HL-60/S4 treated with phorbol 12-myristate 13-acetate at 8.2 ng/mL for 4 days and 3 days (cell line): ENCODE measurements at regions not wholly inside any gene's neighbourhood (a gene's known extent, or its start where the extent isn't known, plus 50 kb on each side); places are given as distances from the start of the nearest gene placed in this dataset.

ENCODE experiments used
- in situ Hi-C: fragments of 300-500 bp; cut with MboI; formaldehyde crosslinking; loops from 2 replicates; pipeline ENCODE4 v1.15.0; 2022; ENCODE audit warnings: low sequenced_read_pairs

DNA sequence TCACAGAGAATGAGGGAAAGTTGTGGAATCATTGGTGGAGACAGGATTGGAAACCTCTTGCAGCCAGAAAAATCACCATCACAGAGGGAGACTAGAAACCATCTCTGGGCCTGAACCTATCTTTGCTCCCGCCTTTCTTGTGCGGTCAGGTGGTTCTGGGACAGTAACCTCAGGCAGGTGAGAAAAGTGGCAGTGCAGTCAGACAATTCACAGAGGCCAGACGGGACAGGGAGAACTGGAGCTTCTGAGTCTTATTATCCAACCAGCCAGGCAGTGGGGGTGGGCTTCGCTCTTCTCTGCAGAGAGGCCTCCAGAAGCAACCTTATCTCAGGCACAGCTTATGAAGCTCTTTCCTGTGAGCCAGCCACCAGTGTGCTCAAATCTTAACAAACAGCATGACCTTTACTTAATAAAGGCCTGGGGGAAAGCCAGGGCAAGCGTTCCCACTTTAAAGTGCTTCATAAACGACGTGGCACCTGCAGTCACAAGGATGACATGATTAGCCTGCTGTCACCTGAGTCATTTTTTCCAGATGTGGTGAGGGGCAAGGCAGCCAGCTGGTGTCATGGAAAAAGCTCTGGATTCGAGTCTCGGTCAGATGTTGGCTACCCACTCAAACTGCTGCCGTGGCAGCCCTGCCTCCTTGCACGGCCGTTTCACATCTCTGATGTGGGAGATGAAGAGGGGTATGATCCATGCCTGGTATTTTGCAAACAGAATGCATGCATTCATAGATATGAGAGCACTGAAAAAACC is 109.7 kb downstream of the B3GNT2 start:
- in situ Hi-C loops = no loop called here

DNA sequence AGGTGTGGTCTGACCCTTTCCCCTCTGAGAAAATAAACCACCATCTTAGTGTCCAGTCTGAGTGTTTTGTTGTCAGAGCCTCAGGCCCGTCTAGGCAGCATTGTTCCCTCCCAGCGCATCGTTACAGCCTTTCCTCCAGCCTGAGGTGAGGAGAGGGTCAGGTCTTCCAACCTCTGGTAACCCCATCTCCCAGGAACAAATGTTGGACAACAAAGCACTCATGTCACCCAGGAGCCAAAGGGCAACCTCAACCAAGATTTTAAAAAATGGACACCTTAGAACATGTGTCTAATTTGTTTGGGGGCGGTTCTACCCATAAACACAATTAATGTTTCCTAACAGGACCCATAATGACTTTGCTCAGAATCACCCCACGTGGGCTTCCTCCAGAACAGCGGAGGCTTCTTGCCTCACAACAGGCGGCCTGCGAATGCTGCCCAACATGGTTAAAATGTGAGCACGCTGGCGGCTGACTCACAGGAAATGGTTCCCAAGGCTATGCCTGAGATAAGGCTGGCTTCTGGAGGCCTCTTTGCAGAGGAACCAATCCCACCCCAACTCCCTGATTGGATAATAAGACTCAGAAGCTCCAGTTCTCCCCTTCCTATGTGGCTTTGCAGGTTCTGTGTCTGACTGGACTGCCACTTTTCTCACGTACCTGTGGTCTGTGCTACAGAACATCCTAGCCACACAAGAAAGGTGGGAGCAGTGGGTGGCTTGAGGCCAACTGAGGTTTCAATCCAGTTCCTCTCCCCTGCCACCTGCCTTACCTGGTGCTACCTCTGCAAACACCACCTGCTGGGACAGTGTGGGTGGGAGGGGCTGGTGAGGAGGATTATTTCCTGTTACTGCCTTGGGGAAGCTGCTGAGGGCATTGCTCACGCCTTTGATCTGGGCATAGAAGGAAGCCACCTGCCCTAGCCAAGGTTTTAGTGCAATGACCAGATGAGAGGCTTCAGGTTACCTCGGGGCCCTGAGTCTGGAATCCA is 108.8 kb downstream of the B3GNT2 start:
- in situ Hi-C loops = no loop called here

DNA sequence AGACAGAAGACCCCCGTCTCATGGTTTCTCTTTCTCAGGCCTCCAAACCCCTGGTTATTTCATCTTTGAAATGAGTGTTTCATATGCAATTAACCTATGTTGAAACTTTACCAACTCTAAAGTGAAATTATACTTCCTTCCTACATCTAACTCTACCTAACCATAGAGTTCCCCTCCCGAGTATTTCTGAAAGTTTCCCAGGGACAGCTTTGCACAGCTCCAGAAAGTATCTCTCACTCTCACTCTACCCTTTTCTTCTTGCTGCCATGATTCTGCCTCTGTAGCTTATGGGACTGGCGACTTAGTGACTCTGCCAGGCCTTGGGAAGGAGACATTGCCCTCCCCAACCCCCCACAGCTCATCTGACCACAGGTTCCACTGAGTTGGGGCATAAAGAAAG is 107.9 kb downstream of the B3GNT2 start:
- in situ Hi-C loops = no loop called here

DNA sequence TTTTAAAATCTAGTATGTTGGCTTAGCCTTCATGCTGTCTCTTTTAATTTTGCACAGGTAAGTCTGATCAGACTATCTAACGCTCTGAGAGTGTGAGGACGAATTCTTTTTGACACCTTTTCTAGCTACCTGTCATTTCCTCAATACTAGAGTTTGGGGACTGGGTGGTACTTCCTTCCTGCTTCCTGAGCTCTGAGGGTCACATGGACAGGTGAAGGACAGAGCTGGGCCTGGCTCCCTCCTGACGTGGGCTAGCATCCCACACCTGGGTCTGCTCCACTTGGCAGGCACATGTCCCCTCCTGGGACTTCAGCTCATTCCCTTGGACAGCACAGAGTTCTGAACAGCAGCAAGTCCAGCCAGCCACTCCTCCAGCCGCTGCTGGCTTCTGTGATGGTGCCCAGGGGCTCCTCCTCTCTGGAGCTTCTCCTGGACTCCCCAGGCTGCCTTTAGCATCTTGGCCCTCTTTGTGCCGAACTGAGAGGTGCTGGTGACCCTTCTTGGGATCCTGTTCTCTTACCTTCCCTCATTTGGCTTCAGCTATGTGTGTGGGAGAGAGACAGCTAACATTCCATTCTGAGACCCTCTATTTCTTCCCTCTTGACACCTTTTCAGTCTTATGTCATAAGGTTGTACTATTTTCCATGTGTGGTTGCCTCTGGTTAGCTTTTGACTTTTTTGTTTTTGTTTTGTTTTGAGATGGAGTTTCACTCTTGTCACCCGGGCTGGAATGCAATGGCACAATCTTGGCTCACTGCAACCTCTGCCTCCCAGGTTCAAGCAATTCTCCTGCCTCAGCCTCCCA is 106.9 kb downstream of the B3GNT2 start:
- in situ Hi-C loops = no loop called here

DNA sequence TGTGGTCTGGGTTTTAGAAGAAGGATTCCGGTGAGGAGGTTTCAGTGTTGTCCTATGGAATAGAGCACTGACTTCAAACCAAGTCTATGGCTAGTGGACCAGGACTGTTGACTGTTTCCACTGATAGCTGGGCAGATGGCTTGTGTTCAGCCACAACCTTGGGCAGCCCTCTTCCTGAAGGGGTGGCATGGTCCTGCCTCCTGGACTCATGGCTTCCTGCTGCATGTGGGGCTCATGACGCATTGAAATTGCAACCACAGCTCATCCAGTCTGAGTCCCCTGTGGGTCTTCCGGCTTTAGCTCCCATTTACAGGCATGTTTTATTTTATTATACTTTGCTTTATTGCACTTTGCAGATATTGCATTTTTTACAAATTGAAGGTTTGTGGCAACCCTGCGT is 105.0 kb downstream of the B3GNT2 start:
- in situ Hi-C loops = no loop called here

DNA sequence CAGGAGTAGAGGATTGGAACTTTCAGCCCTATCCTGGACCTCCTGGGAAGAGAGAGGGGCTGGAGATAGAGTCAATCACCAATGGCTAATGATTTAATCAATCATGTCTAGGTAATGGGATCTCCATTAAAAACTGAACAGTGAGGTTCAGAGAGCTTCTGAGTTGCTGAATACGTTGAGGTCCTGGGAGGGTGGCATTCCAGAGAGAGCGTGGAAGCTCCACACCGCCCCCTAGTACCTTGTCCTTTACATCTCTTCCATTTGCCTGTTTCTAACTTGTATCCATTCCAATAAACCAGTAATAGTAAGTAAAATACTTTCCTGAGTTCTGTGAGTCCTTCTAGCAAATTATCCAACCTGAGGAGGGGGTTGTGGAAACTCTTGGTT is 101.7 kb downstream of the B3GNT2 start:
- in situ Hi-C loops = no loop called here

DNA sequence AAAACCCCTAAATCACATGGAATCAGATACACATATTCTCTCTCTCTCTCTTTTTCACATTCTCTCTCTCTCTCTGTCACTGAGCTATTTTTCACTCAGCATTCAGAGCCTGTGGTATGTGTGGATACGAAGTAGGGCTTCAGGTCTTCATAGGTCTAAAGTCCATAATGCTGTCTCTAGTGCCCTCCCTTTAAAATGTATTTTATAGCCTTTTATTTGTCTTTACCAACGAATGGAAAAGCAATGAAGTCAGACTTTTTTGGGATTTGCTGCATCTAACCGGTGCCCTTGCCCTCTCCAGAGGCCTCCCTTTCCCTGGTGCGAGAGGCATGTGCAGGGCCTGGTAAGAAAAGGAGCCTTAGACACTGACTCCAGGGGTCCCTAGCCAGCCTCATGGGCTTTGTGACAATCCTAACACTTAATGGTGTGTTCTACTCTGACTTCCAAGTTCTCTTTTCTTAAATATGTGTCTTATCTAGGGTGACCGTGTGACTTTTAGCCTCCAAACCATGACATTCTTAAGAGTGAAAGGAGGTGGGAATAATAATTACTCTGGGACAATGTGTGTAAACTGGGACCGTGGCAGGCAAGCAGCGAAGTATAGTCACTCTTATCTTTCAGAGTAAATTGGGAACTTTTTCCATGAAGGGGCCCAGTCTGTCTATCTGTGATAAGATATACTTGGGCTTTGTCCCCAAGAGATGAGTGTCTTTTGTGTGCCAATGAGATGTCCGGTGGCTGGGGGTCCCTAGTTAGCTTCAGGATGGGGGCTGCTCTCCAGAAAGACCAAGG is 101.1 kb downstream of the B3GNT2 start:
- in situ Hi-C loops = no loop called here

DNA sequence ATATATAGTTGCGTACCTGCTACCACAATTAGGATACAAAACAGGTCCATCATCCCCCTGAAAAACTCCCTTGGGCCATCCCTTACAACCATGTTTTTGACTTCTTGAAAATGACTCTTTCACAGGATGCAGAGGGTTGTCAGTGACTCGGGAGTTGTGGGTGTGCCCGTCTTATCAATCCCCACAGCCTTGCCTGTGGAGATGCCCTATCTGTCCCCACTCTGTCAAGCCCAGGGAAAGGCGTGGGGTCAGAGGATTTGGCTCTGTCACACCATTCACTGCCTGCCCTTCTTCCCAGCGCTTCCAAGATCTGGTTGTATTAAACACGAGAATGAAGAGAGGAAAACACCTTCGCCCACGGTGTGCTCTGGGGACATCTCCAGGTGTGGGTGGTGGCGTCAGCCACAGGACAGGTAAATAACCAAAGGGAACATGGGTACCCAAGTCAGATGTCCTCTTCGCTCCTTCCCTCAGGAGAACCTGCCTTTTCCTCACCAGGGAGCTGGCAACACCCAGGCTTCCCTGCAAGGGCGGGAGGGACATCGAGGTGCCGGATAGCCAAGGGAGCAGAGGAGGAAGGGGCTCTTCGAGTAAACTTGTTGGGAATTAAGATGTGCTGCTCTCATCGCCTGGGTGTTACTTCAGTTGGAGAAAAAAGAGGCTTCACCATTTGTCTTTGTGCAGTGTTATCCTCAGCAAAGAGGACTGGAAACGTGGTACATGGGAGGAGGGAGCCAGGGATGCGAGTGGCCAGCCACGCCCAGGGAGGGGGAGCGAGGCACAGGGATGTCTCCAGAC is 100.3 kb downstream of the B3GNT2 start:
- in situ Hi-C loops = no loop called here

DNA sequence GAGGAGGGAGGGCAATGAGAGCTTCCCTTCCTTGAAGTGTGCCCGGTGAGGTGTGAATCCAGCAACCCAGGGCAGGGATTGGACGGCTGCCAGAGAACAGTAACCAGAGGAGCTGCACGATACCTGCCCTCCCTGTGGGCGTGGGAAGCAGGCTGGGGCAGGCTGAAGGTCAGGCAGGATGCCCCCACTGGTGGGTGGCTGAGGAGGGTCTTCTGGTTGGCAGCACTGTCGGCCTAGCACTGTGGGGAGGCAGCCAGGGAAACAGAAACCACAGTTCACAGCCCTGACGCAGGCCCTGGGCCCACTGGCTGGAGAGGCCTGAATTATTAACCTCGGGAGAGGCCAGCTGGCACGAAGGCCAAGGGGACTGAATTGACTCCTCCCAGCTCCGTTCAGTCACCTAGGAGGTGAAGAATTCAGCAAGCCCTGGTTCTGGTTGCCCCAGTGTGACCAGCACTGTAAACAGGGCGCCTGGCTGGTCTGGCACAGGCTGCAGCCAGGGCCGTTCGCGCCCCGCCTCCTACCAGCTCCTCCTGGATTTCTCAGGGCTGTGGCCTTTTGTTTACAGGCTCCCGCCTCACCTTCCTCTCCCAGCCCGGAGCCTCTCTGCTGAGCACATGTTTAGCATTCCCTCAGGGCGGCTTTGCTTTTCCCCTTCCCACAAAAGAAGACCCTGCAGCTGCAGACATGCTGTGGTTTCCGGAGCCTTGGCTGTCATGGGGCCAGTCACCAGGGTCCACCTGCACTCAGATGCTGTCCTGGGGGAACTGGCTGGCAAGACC is 97.8 kb downstream of the B3GNT2 start:
- in situ Hi-C loops = no loop called here

DNA sequence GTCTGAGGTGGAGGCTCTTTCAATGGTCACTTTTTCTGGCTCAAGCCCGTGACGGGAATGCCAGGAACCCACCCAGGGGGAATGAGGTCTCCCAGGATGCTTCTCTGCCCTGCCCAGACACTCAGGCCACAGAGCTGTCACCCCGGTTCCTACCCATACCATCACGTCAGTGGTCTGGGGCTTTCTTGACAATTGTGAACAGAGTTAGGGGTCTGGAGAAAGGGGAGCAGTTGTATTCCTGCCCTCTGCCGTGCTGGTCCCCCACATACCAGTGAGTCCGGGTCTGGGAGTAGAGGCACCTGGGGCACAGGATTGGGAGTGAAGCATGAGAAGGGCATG is 97.2 kb downstream of the B3GNT2 start:
- in situ Hi-C loops = no loop called here

DNA sequence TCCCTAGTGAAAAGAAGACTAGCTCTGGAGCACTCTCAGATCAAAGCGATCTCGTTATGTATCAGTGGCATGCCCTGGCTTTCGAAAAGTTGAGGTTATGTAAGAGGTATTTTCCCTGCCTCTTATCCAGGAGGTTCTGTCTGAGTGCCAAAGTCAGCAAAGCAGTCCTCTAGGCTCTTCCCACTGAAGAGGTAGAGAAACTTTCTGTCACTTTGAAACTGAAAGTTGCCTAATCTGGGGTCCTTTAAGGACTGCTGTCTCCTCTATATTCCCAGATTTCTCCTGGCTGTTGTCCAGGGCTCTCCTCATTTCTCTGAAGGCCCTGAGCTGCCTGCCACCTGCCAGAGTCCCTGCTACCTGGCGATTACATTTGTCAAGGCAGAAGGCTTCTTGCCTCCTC is 96.3 kb downstream of the B3GNT2 start:
- in situ Hi-C loops = no loop called here

DNA sequence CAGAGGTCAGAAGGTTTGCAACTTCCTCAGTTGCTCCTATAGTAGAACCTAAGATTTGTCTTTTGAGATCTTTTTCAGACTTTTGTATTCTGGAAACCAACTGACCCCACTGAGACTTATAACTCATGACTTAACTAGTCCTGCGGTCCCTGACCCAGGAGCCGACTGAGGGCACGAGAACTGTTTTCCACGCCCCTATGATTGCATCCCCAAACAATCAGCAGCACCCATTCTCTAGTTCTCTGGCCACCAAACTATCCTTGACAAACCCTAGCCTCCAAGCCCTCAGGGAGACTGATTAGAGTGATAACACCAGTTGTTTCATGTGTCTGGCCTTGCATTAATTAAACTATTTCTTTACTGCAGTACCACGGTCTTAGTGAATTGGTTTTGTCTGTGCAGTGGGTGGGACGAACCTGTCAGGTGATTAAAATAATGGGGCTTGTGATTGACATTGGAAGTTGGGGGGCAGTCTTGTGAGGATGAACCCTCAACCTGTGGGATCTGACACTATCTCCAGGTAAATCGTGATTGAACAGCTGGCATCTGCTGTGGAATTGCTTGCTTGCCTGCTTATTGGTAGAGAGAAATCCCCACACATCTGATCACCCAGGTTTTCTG is 95.7 kb downstream of the B3GNT2 start:
- in situ Hi-C loops = no loop called here

DNA sequence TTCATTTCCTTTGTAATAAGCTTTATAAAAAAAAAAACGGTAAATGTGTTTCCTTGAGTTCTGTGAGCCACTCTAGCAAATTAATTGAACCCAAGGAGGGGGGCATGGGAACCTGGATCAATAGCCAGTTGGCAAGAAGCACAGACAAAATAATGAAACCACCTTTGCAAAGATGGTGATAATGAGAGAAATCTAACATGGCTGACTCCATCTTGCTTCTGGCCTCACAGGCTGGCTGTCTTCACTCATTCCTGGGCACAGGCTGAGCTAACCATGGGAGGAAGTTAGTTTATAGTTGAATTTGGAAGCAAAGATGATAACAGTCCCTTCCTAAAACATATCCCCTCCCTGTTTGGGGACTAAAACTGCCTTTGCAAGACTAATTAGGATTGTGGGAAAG is 95.1 kb downstream of the B3GNT2 start:
- in situ Hi-C loops = no loop called here

DNA sequence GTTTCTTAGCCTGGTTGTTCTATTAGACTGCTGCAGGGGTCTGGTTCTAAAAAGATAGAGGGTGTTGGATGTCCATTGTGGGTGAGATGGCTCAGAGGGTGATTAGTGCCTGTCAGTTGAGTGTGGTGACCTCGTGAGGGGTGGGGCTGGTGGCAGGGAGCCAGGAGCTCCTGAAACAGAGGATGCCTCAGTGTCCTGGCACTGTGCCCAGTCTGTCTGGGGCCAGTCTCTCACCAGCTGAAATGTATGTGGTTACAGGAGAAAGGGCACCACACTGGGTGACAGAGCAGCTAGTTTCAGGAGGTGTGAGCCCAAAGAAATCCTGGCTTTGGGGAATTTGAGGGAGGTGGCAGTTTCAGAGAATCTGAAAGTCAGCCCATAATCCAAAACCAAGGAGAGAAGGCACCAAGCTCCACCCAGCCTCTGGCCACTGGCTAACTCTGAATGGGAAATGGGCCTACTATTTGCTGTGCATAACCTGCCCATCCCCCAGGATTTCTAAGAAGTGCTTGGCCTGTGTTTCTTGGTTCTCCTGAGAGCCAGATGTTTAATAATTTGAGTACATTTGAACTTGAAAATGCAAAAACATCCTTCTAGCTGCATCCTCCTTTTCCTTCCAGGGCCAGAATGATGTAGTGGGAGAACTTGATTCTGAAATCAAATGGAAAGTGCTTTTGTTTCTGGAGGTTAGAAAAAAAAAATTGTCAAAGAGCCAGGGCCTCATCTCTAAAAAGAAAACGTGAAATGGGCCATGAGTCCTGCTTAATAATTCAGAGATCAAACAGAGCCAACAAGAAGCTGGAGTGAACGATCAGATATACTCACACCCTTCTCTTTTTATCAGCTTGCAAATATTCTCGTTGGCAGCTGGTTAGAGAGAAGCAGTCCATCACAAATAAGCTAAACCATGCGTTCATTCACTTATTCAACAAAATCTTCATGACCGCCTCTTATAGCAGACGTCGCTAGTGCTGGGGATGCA is 92.3 kb downstream of the B3GNT2 start:
- in situ Hi-C loops = no loop called here

DNA sequence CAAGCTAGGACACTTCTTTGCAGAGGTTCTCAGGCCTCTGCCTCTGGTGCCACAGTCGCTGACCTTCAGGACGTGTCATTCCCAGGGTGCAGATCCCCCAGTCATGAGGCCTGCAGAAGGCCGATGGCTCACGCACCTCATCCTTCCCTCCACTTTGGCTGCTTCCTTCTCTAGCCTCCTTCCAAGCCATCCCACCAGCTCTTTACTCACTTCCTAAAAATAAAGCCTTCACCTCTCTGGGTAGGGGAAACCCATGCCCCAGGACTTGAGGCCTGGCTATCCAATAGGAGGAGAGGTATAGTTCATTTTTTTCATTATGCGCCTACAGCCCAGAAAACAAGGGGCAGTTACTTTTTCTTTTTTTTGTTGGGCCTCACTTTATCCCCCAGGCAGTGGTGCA is 91.4 kb downstream of the B3GNT2 start:
- in situ Hi-C loops = no loop called here

DNA sequence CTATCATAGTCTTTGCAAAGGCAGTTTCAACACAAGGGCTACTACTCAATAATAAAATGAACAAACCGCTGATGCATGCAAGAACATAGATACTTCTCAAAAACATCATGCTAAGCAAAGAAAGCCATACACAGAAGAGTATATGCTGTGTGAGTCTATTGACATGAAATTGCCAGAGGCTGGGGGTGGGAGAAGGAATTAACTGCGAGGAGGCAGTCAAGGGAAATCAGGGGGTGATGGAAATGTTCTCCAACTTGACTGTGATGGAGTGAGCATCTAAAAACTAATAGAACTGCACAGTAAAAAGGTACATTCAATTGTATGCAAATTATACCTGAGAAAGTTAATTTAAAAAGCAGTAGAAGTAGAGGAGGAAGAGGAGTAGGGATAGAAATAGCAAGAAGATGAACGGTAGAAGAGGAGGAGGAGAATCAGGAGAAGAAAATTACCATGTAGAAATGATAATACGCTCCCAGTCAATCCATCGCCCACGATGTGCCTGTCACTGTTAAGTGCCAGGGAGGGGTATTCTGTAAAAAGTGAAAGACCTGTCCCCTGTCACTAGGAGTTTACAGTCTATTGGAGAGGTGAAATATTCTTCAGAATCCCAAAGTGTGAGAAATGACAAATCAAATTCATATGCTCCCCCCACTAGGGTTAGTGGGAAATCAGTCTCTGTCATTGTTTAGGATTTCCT is 90.3 kb downstream of the B3GNT2 start:
- in situ Hi-C loops = no loop called here

DNA sequence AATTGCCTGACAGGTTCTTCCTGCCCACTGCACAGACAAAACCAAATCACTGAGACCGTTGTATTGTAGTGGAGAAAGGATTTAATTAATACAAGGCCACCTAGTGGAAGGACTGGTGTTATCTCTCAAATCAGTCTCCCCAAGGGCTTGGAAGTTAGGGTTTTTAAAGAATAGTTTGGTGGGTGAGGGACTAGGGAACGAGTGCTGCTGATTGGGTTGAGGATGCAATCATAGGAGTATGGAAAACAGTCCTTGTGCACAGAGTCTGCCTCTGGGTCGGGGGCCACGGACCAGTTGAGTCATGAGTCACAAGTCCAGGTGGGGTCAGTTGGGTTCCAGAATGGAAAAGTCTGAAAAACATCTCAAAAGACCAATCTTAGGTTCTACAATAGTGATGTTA is 89.1 kb downstream of the B3GNT2 start:
- in situ Hi-C loops = no loop called here
